ENCODE measurements at regions not wholly inside any gene's neighbourhood (a gene's known extent, or its start where the extent isn't known, plus 50 kb on each side); places are given as distances from the start of the nearest gene placed in this dataset.

GRCh38 chr13:37351211-37351610 lies 245.7 kb upstream of the CSNK1A1L start:
- no peaks in the 10 kb centered on the region for H3K27me3 ChIP-seq (ENCODE audit: insufficient read depth, low read length)
- H3K9me3 ChIP-seq (ENCODE audit: low read depth, low read length): no peaks in the 10 kb centered on the region
- H4K20me1 ChIP-seq (ENCODE audit: insufficient read depth, low read length): no peaks in the 10 kb centered on the region
- no peaks in the 10 kb centered on the region for H3K36me3 ChIP-seq (ENCODE audit: insufficient read depth, low read length)
- no peak overlapping the region for H3K27ac ChIP-seq (ENCODE audit: low read depth, low read length)
- DNase-seq (ENCODE audit: insufficient read length, low spot score, missing footprints): no peak
- H3K4me2 ChIP-seq (ENCODE audit: insufficient read depth, low read length): no peak overlapping the region
- no peaks in the 10 kb centered on the region for H3K4me1 ChIP-seq (ENCODE audit: insufficient read depth, low read length)
- TF ChIP-seq, protein P1, sequence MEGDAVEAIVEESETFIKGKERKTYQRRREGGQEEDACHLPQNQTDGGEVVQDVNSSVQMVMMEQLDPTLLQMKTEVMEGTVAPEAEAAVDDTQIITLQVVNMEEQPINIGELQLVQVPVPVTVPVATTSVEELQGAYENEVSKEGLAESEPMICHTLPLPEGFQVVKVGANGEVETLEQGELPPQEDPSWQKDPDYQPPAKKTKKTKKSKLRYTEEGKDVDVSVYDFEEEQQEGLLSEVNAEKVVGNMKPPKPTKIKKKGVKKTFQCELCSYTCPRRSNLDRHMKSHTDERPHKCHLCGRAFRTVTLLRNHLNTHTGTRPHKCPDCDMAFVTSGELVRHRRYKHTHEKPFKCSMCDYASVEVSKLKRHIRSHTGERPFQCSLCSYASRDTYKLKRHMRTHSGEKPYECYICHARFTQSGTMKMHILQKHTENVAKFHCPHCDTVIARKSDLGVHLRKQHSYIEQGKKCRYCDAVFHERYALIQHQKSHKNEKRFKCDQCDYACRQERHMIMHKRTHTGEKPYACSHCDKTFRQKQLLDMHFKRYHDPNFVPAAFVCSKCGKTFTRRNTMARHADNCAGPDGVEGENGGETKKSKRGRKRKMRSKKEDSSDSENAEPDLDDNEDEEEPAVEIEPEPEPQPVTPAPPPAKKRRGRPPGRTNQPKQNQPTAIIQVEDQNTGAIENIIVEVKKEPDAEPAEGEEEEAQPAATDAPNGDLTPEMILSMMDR (IDR thresholded peaks at IDR 0.05; ENCODE audit: extremely low read depth, low read depth, low read length): no peak
- no peaks in the 10 kb centered on the region for H3K79me2 ChIP-seq (ENCODE audit: insufficient read depth, low read length)
- no peak overlapping the region for H2AFZ ChIP-seq (ENCODE audit: low read length)
- H3K4me3 ChIP-seq (ENCODE audit: insufficient read depth, low read length): no peak overlapping the region

- H3K27me3 ChIP-seq (ENCODE audit: insufficient read depth, low read length): no peaks in the 10 kb centered on the region
- no peaks in the 10 kb centered on the region for H3K36me3 ChIP-seq (ENCODE audit: insufficient read depth, low read length)
- no peak for DNase-seq (ENCODE audit: insufficient read length, low spot score, missing footprints)
- no peak overlapping the region for H3K4me2 ChIP-seq (ENCODE audit: insufficient read depth, low read length)
- no peaks in the 10 kb centered on the region for H3K79me2 ChIP-seq (ENCODE audit: insufficient read depth, low read length)
- H2AFZ ChIP-seq (ENCODE audit: low read length): no peak overlapping the region
- H3K27ac ChIP-seq (ENCODE audit: low read depth, low read length): no peak overlapping the region
- H3K4me3 ChIP-seq (ENCODE audit: insufficient read depth, low read length): no peak overlapping the region
- TF ChIP-seq, protein P1 (IDR thresholded peaks at IDR 0.05; ENCODE audit: extremely low read depth, low read depth, low read length): no peak
- H3K9me3 ChIP-seq (ENCODE audit: low read depth, low read length): no peaks in the 10 kb centered on the region
- H4K20me1 ChIP-seq (ENCODE audit: insufficient read depth, low read length): no peaks in the 10 kb centered on the region
- no peaks in the 10 kb centered on the region for H3K4me1 ChIP-seq (ENCODE audit: insufficient read depth, low read length)
Measured at GRCh38 chr13:37349916-37350315, 244.5 kb upstream of the CSNK1A1L start.

DNA sequence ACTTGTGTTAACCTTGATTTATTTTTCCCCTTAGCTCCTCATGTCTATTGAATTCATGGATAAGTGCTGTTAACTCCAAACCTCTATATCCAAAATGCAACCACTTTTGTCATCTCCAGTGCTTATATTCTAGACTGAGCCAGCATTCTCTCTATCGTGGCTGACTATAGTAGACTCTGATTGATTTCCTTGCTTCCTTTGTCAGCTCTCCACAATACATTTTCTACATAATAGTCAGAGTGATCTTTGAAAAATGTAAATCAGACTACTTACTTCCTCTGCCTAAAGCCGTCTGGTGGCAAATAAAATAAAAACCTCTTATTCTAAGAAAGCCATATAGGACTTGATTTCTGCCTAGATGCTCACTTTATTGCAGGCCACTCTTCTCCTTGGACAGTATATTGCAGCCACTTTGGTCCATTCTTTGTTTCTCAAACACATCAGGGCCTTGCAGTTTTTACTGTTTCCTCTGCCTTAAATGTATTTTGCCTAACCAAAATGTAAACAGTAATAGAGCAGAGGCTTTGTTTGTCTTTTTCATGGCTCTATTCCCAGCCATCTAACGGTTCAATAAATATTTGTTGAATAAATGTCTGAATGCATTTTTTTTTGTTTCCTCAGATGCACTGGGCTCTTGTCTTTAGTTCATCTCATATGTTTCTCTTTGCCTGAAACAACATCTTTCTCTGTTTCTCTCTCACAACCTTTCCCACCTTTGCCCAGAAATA lies 243.6 kb upstream of the CSNK1A1L start:
- H3K4me3 ChIP-seq (ENCODE audit: insufficient read depth, low read length): no peak overlapping the region
- H3K4me2 ChIP-seq (ENCODE audit: insufficient read depth, low read length): no peak overlapping the region
- H4K20me1 ChIP-seq (ENCODE audit: insufficient read depth, low read length): no peaks in the 10 kb centered on the region
- no peak overlapping the region for H3K27ac ChIP-seq (ENCODE audit: low read depth, low read length)
- no peaks in the 10 kb centered on the region for H3K36me3 ChIP-seq (ENCODE audit: insufficient read depth, low read length)
- H3K9me3 ChIP-seq (ENCODE audit: low read depth, low read length): no peaks in the 10 kb centered on the region
- no peaks in the 10 kb centered on the region for H3K4me1 ChIP-seq (ENCODE audit: insufficient read depth, low read length)
- no peaks in the 10 kb centered on the region for H3K79me2 ChIP-seq (ENCODE audit: insufficient read depth, low read length)
- TF ChIP-seq, protein P1 (IDR thresholded peaks at IDR 0.05; ENCODE audit: extremely low read depth, low read depth, low read length): no peak
- no peak overlapping the region for H2AFZ ChIP-seq (ENCODE audit: low read length)
- H3K27me3 ChIP-seq (ENCODE audit: insufficient read depth, low read length): no peaks in the 10 kb centered on the region
- DNase-seq (ENCODE audit: insufficient read length, low spot score, missing footprints): no peak

DNA sequence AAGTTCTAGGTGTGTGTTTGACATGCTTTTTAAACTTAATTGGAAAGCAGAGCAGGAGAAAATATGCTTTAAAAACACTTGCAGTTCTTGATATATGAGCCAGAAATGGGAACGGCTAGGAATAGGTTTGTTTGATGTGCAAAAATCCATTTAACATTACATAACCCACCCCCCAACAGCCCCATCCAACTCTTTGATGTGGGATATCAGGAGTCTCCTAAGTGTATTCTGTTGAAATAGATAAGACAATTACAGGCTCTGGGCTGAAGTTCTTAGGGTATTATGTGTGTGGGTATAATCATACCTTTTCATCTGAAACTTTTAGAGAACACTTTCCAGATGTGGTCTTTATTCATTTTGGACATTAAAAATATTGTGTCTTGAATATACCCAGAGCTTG lies 240.4 kb upstream of the CSNK1A1L start:
- TF ChIP-seq, protein P1 (IDR thresholded peaks at IDR 0.05; ENCODE audit: extremely low read depth, low read depth, low read length): no peak
- Histone ChIP-seq H3K79me2 (ENCODE audit: insufficient read depth, low read length) (no peaks in the 10 kb centered on the region), H3K4me3 (ENCODE audit: insufficient read depth, low read length) (no peak overlapping the region), H3K27me3 (ENCODE audit: insufficient read depth, low read length) (no peaks in the 10 kb centered on the region), H3K4me1 (ENCODE audit: insufficient read depth, low read length) (no peaks in the 10 kb centered on the region), H4K20me1 (ENCODE audit: insufficient read depth, low read length) (no peaks in the 10 kb centered on the region), H2AFZ (ENCODE audit: low read length) (peak overlapping the region; percentile 39), H3K4me2 (ENCODE audit: insufficient read depth, low read length) (no peak overlapping the region), H3K9me3 (ENCODE audit: low read depth, low read length) (no peaks in the 10 kb centered on the region), H3K27ac (ENCODE audit: low read depth, low read length) (no peak overlapping the region), H3K36me3 (ENCODE audit: insufficient read depth, low read length) (no peaks in the 10 kb centered on the region)
- DNase-seq (ENCODE audit: insufficient read length, low spot score, missing footprints): no peak

All from osteoblast (primary cell).